Mesendoderm (in vitro differentiated cells): ENCODE measurements at regions not wholly inside any gene's neighbourhood (a gene's known extent, or its start where the extent isn't known, plus 50 kb on each side); places are given as distances from the start of the nearest gene placed in this dataset.
"Not testable (repeated sequence)": the region's sequence is repeated elsewhere in the genome, so short reads cannot be mapped to it uniquely, and the experiment has no call there.

Experiments used
- DNase-seq: peaks from one replicate; pipeline ENCODE4 v3.0.0; 2013
- H2AK5ac ChIP-seq: 2 replicates; pipeline ENCODE4 v1.6.1; 2013; ENCODE audit warnings: low read length, inconsistent platforms
- H2BK120ac ChIP-seq: 2 replicates; pipeline ENCODE4 v1.6.1; 2013; ENCODE audit warnings: low read depth, mild to moderate bottlenecking, low read length, moderate library complexity, mixed read lengths
- H2BK15ac ChIP-seq: replicated peaks from 2 replicates; pipeline ENCODE4 v1.6.1; 2013; ENCODE audit warnings: low read depth, mild to moderate bottlenecking, moderate library complexity
- H2BK5ac ChIP-seq: 2 replicates; pipeline ENCODE4 v1.6.1; 2013; ENCODE audit warnings: low read length, inconsistent platforms
- H3K18ac ChIP-seq: 2 replicates; pipeline ENCODE4 v1.6.1; 2013; ENCODE audit warnings: mild to moderate bottlenecking, low read length, mixed read lengths
- H3K23ac ChIP-seq: one replicate; pipeline ENCODE4 v1.6.1; 2013; ENCODE audit warnings: low read length
- H3K27ac ChIP-seq: 2 replicates; pipeline ENCODE4 v1.5.1; 2013; ENCODE audit warnings: low read depth, mild to moderate bottlenecking, inconsistent platforms, low read length, moderate library complexity
- H3K27me3 ChIP-seq: 2 replicates; pipeline ENCODE4 v1.6.1; 2013; ENCODE audit warnings: low read length, control low read depth, mild to moderate bottlenecking, inconsistent platforms; ENCODE audit not compliant: insufficient read depth, poor library complexity
- H3K36me3 ChIP-seq: 2 replicates; pipeline ENCODE4 v1.6.1; 2013; ENCODE audit warnings: low read length, inconsistent platforms; ENCODE audit not compliant: control insufficient read depth, insufficient read depth
- H3K4ac ChIP-seq: one replicate; pipeline ENCODE4 v1.6.1; 2013; ENCODE audit warnings: low read depth, mild to moderate bottlenecking, low read length, moderate library complexity
- H3K4me1 ChIP-seq: 2 replicates; pipeline ENCODE4 v1.6.1; 2013; ENCODE audit warnings: low read depth, low read length, inconsistent platforms; ENCODE audit not compliant: control insufficient read depth
- H3K4me2 ChIP-seq: 2 replicates; pipeline ENCODE4 v1.6.1; 2013; ENCODE audit warnings: low read length
- H3K4me3 ChIP-seq: 2 replicates; pipeline ENCODE4 v1.5.1; 2013; ENCODE audit warnings: mild to moderate bottlenecking, low read length
- H3K56ac ChIP-seq: one replicate; pipeline ENCODE4 v1.6.1; 2013; ENCODE audit warnings: low read length
- H3K79me1 ChIP-seq: 2 replicates; pipeline ENCODE4 v1.6.1; 2013; ENCODE audit warnings: low read length, inconsistent platforms
- H3K79me2 ChIP-seq: 2 replicates; pipeline ENCODE4 v1.6.1; 2013; ENCODE audit warnings: mild to moderate bottlenecking, low read length; ENCODE audit not compliant: control insufficient read depth, insufficient read depth
- H3K9ac ChIP-seq: 2 replicates; pipeline ENCODE4 v1.6.1; 2013; ENCODE audit warnings: low read length, inconsistent platforms
- H4K5ac ChIP-seq: one replicate; pipeline ENCODE4 v1.6.1; 2013; ENCODE audit warnings: low read length
- H4K8ac ChIP-seq: one replicate; pipeline ENCODE4 v1.6.1; 2013; ENCODE audit warnings: low read depth, mild to moderate bottlenecking, control low read depth, low read length, moderate library complexity
- WGBS: extraction: QIAGEN DNeasy Blood & Tissue Kit; methylation state at CpG from one replicate; pipeline ENCODE4 v1.1.7; 2013; ENCODE audit warnings: low lambda C conversion rate, missing lambda C conversion rate; ENCODE audit not compliant: insufficient coverage; ENCODE audit errors: extremely low coverage; 5-methylcytosine and 5-hydroxymethylcytosine counted together

- Histone ChIP-seq H4K5ac (no peak overlapping the region), H3K27me3 (no peaks in the 10 kb centered on the region), H3K27ac (no peak overlapping the region), H2BK15ac (no peak overlapping the region), H2BK120ac (no peak overlapping the region), H3K79me1 (no peaks in the 10 kb centered on the region), H3K4me3 (no peak overlapping the region), H3K56ac (no peak overlapping the region), H3K4me2 (no peak overlapping the region), H3K23ac (no peak overlapping the region), H3K9ac (no peak overlapping the region), H4K8ac (no peak overlapping the region), H3K4me1 (no peaks in the 10 kb centered on the region), H3K36me3 (no peaks in the 10 kb centered on the region), H3K79me2 (no peaks in the 10 kb centered on the region), H2AK5ac (no peak overlapping the region), H3K4ac (no peak overlapping the region), H2BK5ac (no peak overlapping the region), H3K18ac (no peak overlapping the region)
- WGBS = no CpG with 5 or more reads among the region's 3 CpGs
- no peak for DNase-seq
Observed at GRCh38 chr2:8558096-8558495, 123.8 kb upstream of the ID2 start.

- WGBS = no CpG with 5 or more reads among the region's 2 CpGs
- H3K18ac ChIP-seq = no peak overlapping the region
Observed at GRCh38 chr2:8558956-8559355, 122.9 kb upstream of the ID2 start.

GRCh38 chr2:8559805-8560204 is 122.1 kb upstream of the ID2 start:
- Histone ChIP-seq H3K4me2 (no peak overlapping the region), H3K27me3 (no peaks in the 10 kb centered on the region), H3K23ac (no peak overlapping the region), H2AK5ac (no peak overlapping the region), H4K8ac (no peak overlapping the region), H3K79me1 (no peaks in the 10 kb centered on the region), H2BK120ac (no peak overlapping the region), H2BK5ac (no peak overlapping the region), H3K18ac (no peak overlapping the region), H3K4me1 (no peaks in the 10 kb centered on the region), H4K5ac (no peak overlapping the region), H3K36me3 (no peaks in the 10 kb centered on the region), H3K9ac (no peak overlapping the region), H3K4me3 (no peak overlapping the region), H2BK15ac (no peak overlapping the region), H3K27ac (no peak overlapping the region), H3K56ac (no peak overlapping the region), H3K79me2 (no peaks in the 10 kb centered on the region), H3K4ac (no peak overlapping the region)
- WGBS = no CpG with 5 or more reads among the region's 1 CpG
- no peak for DNase-seq

More at GRCh38 chr2:8558956-8559355, 122.9 kb upstream of the ID2 start:
- no peak overlapping the region for H2AK5ac ChIP-seq
- no peaks in the 10 kb centered on the region for H3K4me1 ChIP-seq
- no peak overlapping the region for H3K4me2 ChIP-seq
- no peaks in the 10 kb centered on the region for H3K36me3 ChIP-seq
- no peak overlapping the region for H3K4ac ChIP-seq
- no peak for DNase-seq
- H3K23ac ChIP-seq = no peak overlapping the region
- H3K27me3 ChIP-seq = no peaks in the 10 kb centered on the region
- H3K4me3 ChIP-seq = no peak overlapping the region
- no peak overlapping the region for H3K56ac ChIP-seq
- H3K79me2 ChIP-seq = no peaks in the 10 kb centered on the region
- no peak overlapping the region for H2BK5ac ChIP-seq
- H2BK120ac ChIP-seq = no peak overlapping the region
- H3K79me1 ChIP-seq = no peaks in the 10 kb centered on the region
- no peak overlapping the region for H4K8ac ChIP-seq
- H4K5ac ChIP-seq = no peak overlapping the region
- H3K9ac ChIP-seq = no peak overlapping the region
- H2BK15ac ChIP-seq = no peak overlapping the region
- H3K27ac ChIP-seq = no peak overlapping the region

- not testable (repeated sequence) for H2BK15ac ChIP-seq, H3K27me3 ChIP-seq, H3K4me3 ChIP-seq, H3K79me1 ChIP-seq, H3K9ac ChIP-seq, H3K23ac ChIP-seq, H4K5ac ChIP-seq, H3K4me1 ChIP-seq, H2AK5ac ChIP-seq, H3K56ac ChIP-seq, H4K8ac ChIP-seq, H3K4ac ChIP-seq, H3K27ac ChIP-seq, DNase-seq, H2BK5ac ChIP-seq, H3K18ac ChIP-seq, H2BK120ac ChIP-seq, H3K36me3 ChIP-seq, H3K79me2 ChIP-seq, H3K4me2 ChIP-seq
- no CpG with 5 or more reads among the region's 2 CpGs for WGBS
Observed at GRCh38 chr2:8561692-8562091, 120.2 kb upstream of the ID2 start.

- H3K79me2 ChIP-seq = no peaks in the 10 kb centered on the region
- no peaks in the 10 kb centered on the region for H3K4me1 ChIP-seq
- H3K27me3 ChIP-seq = no peaks in the 10 kb centered on the region
- no peak overlapping the region for H3K4me2 ChIP-seq
- no peak overlapping the region for H3K18ac ChIP-seq
- H2BK120ac ChIP-seq = no peak overlapping the region
- H2BK15ac ChIP-seq = no peak overlapping the region
- no peak overlapping the region for H4K5ac ChIP-seq
- no peak for DNase-seq
- H2AK5ac ChIP-seq = no peak overlapping the region
- no peak overlapping the region for H3K9ac ChIP-seq
- H2BK5ac ChIP-seq = no peak overlapping the region
- no peak overlapping the region for H3K56ac ChIP-seq
- no CpG with 5 or more reads among the region's 9 CpGs for WGBS
- H3K4me3 ChIP-seq = no peak overlapping the region
- H3K23ac ChIP-seq = no peak overlapping the region
- H3K27ac ChIP-seq = no peak overlapping the region
- H3K79me1 ChIP-seq = no peaks in the 10 kb centered on the region
- no peak overlapping the region for H4K8ac ChIP-seq
- H3K4ac ChIP-seq = no peak overlapping the region
- no peaks in the 10 kb centered on the region for H3K36me3 ChIP-seq
Observed at GRCh38 chr2:8563814-8564474, 117.9 kb upstream of the ID2 start.

GRCh38 chr2:8564475-8564874 is 117.4 kb upstream of the ID2 start:
- Histone ChIP-seq H3K18ac (no peak overlapping the region), H3K56ac (no peak overlapping the region), H3K4me2 (no peak overlapping the region), H3K27ac (no peak overlapping the region), H3K79me2 (no peaks in the 10 kb centered on the region), H4K8ac (no peak overlapping the region), H3K23ac (no peak overlapping the region), H3K79me1 (no peaks in the 10 kb centered on the region), H3K27me3 (no peaks in the 10 kb centered on the region), H4K5ac (no peak overlapping the region), H2BK15ac (no peak overlapping the region), H3K9ac (no peak overlapping the region), H3K36me3 (no peaks in the 10 kb centered on the region), H3K4me1 (no peaks in the 10 kb centered on the region), H3K4ac (no peak overlapping the region), H2BK120ac (no peak overlapping the region), H2BK5ac (no peak overlapping the region), H2AK5ac (no peak overlapping the region), H3K4me3 (no peak overlapping the region)
- DNase-seq = no peak
- WGBS = no CpG with 5 or more reads among the region's 9 CpGs
